Neural cell (in vitro differentiated cells): ENCODE measurements at regions not wholly inside any gene's neighbourhood (a gene's known extent, or its start where the extent isn't known, plus 50 kb on each side); places are given as distances from the start of the nearest gene placed in this dataset.

Experiments
- H2AFZ ChIP-seq: fragments of 200-600, 300-800 bp; sonication (generic), shearing (Covaris generic); 2 replicates; pipeline ENCODE4 v1.6.0; 2014; ENCODE audit warnings: low read depth, mild to moderate bottlenecking, antibody characterized with exemption, low read length, moderate library complexity
- H3F3A ChIP-seq: fragments of 200-600 bp; shearing (Covaris generic); 2 replicates; pipeline ENCODE4 v1.6.1; 2016; ENCODE audit warnings: mild to moderate bottlenecking, moderate library complexity, mixed read lengths, antibody characterized with exemption, low read length; ENCODE audit not compliant: insufficient read depth, poor library complexity, severe bottlenecking
- H3K27ac ChIP-seq: fragments of 200-600, 300-800 bp; sonication (generic), shearing (Covaris generic); 2 replicates; pipeline ENCODE4 v1.5.1; 2014; ENCODE audit warnings: mild to moderate bottlenecking, low read length, moderate library complexity
- H3K27me3 ChIP-seq: fragments of 300-800, 200-600 bp; sonication (generic), shearing (Covaris generic); 2 replicates; pipeline ENCODE4 v1.6.0; 2014; ENCODE audit warnings: mild to moderate bottlenecking, low read depth, low read length, moderate library complexity; ENCODE audit not compliant: insufficient read depth
- H3K36me3 ChIP-seq: fragments of 300-800, 200-600 bp; sonication (generic), shearing (Covaris generic); 2 replicates; pipeline ENCODE4 v1.5.1; 2014; ENCODE audit warnings: mild to moderate bottlenecking, antibody characterized with exemption, low read length, moderate library complexity; ENCODE audit not compliant: insufficient read depth
- H3K4me2 ChIP-seq: fragments of 300-800, 200-600 bp; sonication (generic), shearing (Covaris generic); 2 replicates; pipeline ENCODE4 v1.6.0; 2014; ENCODE audit warnings: mild to moderate bottlenecking, low read length
- H3K4me3 ChIP-seq: fragments of 300-800, 200-600 bp; sonication (generic), shearing (Covaris generic); 2 replicates; pipeline ENCODE4 v1.5.1; 2014; ENCODE audit warnings: mild to moderate bottlenecking, low read length, moderate library complexity
- H3K79me2 ChIP-seq: fragments of 200-600 bp; shearing (Covaris generic); replicated peaks from 2 replicates; pipeline ENCODE4 v1.6.0; 2014; ENCODE audit warnings: mild to moderate bottlenecking, low read length, moderate library complexity; ENCODE audit not compliant: insufficient read depth
- H3K9ac ChIP-seq: fragments of 300-800, 200-600 bp; sonication (generic), shearing (Covaris generic); 2 replicates; pipeline ENCODE4 v1.6.1; 2016; ENCODE audit warnings: mild to moderate bottlenecking, low read length, mixed read lengths
- H3K9me2 ChIP-seq: fragments of 200-600 bp; shearing (Covaris generic); 2 replicates; pipeline ENCODE4 v1.6.1; 2016; ENCODE audit warnings: mild to moderate bottlenecking, low read length, mixed read lengths; ENCODE audit not compliant: insufficient read depth
- H3K9me3 ChIP-seq: fragments of 200-600, 300-800 bp; sonication (generic), shearing (Covaris generic); 2 replicates; pipeline ENCODE4 v1.6.1; 2016; ENCODE audit warnings: mild to moderate bottlenecking, mixed run types, low read length, moderate library complexity, mixed read lengths
- H4K20me1 ChIP-seq: fragments of 200-600 bp; shearing (Covaris generic); 2 replicates; pipeline ENCODE4 v1.6.1; 2016; ENCODE audit warnings: mild to moderate bottlenecking, mixed run types; ENCODE audit not compliant: insufficient read depth
- CTCF ChIP-seq: fragments of 450-650 bp; IDR thresholded peaks from 2 replicates; pipeline ENCODE4 v1.5.1; 2014; ENCODE audit warnings: antibody characterized with exemption, mild to moderate bottlenecking, moderate library complexity; ENCODE audit not compliant: poor library complexity, severe bottlenecking
- EP300 ChIP-seq: fragments of 450-650 bp; conservative IDR thresholded peaks from 2 replicates; pipeline ENCODE4 v1.6.1; 2014; ENCODE audit warnings: antibody characterized with exemption, mild to moderate bottlenecking, moderate library complexity; ENCODE audit not compliant: poor library complexity, severe bottlenecking
- EZH2 ChIP-seq: fragments of 200-600, 300-800 bp; shearing (Covaris generic), sonication (generic); IDR thresholded peaks from 2 replicates; pipeline ENCODE4 v1.6.1; 2014; ENCODE audit warnings: antibody characterized with exemption, low read length, borderline replicate concordance, mild to moderate bottlenecking; ENCODE audit not compliant: insufficient read depth, poor library complexity, severe bottlenecking
- MXI1 ChIP-seq: fragments of 450-650 bp; conservative IDR thresholded peaks from 2 replicates; pipeline ENCODE4 v1.6.1; 2014; ENCODE audit warnings: antibody characterized with exemption, mild to moderate bottlenecking; ENCODE audit not compliant: poor library complexity, severe bottlenecking
- POLR2AphosphoS5 ChIP-seq: IDR thresholded peaks from 2 replicates; pipeline ENCODE4 v1.6.1; 2012
- RAD21 ChIP-seq: fragments of 450-650 bp; conservative IDR thresholded peaks from 2 replicates; pipeline ENCODE4 v1.6.1; 2014; ENCODE audit warnings: antibody characterized with exemption, mild to moderate bottlenecking, moderate library complexity
- REST ChIP-seq: IDR thresholded peaks from 2 replicates; pipeline ENCODE4 v1.6.1; 2012; ENCODE audit warnings: borderline replicate concordance
- SMC3 ChIP-seq: fragments of 450-650 bp; conservative IDR thresholded peaks from 2 replicates; pipeline ENCODE4 v1.6.1; 2014; ENCODE audit warnings: antibody characterized with exemption, mild to moderate bottlenecking, moderate library complexity; ENCODE audit not compliant: poor library complexity
- TAF1 ChIP-seq: IDR thresholded peaks from 2 replicates; pipeline ENCODE4 v1.6.1; 2012; ENCODE audit warnings: low read depth

DNA sequence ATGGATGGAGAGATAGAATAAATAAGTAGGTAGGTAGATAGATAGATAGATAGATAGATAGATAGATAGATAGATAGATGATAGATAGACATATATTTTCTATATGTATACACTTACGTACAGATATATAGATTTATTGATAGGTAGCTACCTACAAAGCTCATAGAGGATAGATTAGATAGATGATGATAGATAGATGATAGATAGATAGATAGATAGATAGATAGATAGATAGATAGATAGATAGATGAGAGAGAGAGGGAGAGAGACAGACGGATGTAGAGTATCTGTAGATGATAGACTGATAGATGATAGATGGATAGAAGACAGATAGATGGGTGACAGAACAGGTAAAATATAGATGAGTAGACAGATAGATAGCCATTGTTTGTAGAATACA, 191.3 kb upstream of the PFKP start:
- Histone ChIP-seq H3K27me3 (no peaks in the 10 kb centered on the region), H3K9me3 (no peaks in the 10 kb centered on the region), H3K9me2 (no peaks in the 10 kb centered on the region), H4K20me1 (no peaks in the 10 kb centered on the region), H3K79me2 (no peaks in the 10 kb centered on the region), H3K9ac (no peak overlapping the region), H3F3A (peaks cover 4% of the 10 kb centered on the region), H3K36me3 (no peaks in the 10 kb centered on the region), H3K4me2 (no peak overlapping the region), H3K4me3 (no peak overlapping the region), H3K27ac (no peak overlapping the region), H2AFZ (no peak overlapping the region)
- TF ChIP-seq CTCF (no peak), SMC3 (no peak), EZH2 (no peak), REST (no peak), POLR2AphosphoS5 (no peak), EP300 (no peak), TAF1 (no peak), MXI1 (no peak), RAD21 (no peak)

- no peaks in the 10 kb centered on the region for H3K9me2 ChIP-seq
- H3K9ac ChIP-seq: no peak overlapping the region
- H3K4me2 ChIP-seq: no peak overlapping the region
- no peaks in the 10 kb centered on the region for H3K27me3 ChIP-seq
- no peak overlapping the region for H2AFZ ChIP-seq
- TF ChIP-seq RAD21: no peak
- no peaks in the 10 kb centered on the region for H4K20me1 ChIP-seq
- no peak overlapping the region for H3K27ac ChIP-seq
- H3K9me3 ChIP-seq: no peaks in the 10 kb centered on the region
- no peaks in the 10 kb centered on the region for H3K36me3 ChIP-seq
- H3K79me2 ChIP-seq: no peaks in the 10 kb centered on the region
- no peak overlapping the region for H3K4me3 ChIP-seq
- H3F3A ChIP-seq: peaks cover 8% of the 10 kb centered on the region
These were observed 192.4 kb upstream of the PFKP start for GRCh38 chr10:2874963-2875362.

- no peak overlapping the region for H2AFZ ChIP-seq
- H3K9me2 ChIP-seq: no peaks in the 10 kb centered on the region
- no peaks in the 10 kb centered on the region for H3K9me3 ChIP-seq
- H3K4me2 ChIP-seq: no peak overlapping the region
- H3K79me2 ChIP-seq: no peaks in the 10 kb centered on the region
- H3K9ac ChIP-seq: no peak overlapping the region
- H3K27ac ChIP-seq: no peak overlapping the region
- no peaks in the 10 kb centered on the region for H4K20me1 ChIP-seq
- no peaks in the 10 kb centered on the region for H3K27me3 ChIP-seq
- H3K36me3 ChIP-seq: no peaks in the 10 kb centered on the region
- TF ChIP-seq POLR2AphosphoS5 (no peak), SMC3 (no peak), CTCF (no peak), RAD21 (no peak), TAF1 (no peak), REST (no peak), MXI1 (no peak), EZH2 (no peak), EP300 (no peak)
- peaks cover 8% of the 10 kb centered on the region for H3F3A ChIP-seq
- H3K4me3 ChIP-seq: no peak overlapping the region
These were observed 193.6 kb upstream of the PFKP start for GRCh38 chr10:2873769-2874168.
